ENCODE measurements at regions not wholly inside any gene's neighbourhood (a gene's known extent, or its start where the extent isn't known, plus 50 kb on each side); places are given as distances from the start of the nearest gene placed in this dataset.
A peak's percentile ranks its signal among the peaks of the same experiment; 100 is the strongest.

GRCh38 chr3:182179631-182180030 lies 467.9 kb downstream of the SOX2 start:
- Histone ChIP-seq H3K4me3 (ENCODE audit: low read length) (no peak overlapping the region), H3K27me3 (ENCODE audit: control insufficient read depth, insufficient read depth, low read length) (no peaks in the 10 kb centered on the region), H3K9me3 (ENCODE audit: control insufficient read depth, insufficient read depth, low read length) (no peaks in the 10 kb centered on the region), H3K27ac (ENCODE audit: low read length) (no peak overlapping the region), H3K36me3 (ENCODE audit: control insufficient read depth, insufficient read depth, low read length) (no peaks in the 10 kb centered on the region), H3K4me1 (ENCODE audit: control insufficient read depth, insufficient read depth, low read length) (peaks cover 1% of the 10 kb centered on the region; the same call in 1 of the 2 replicates)
- no CpG with 5 or more reads among the region's 1 CpG for WGBS (ENCODE audit: insufficient coverage, insufficient read length)
- no peak for DNase-seq (ENCODE audit: low read depth, low spot score)

- no peaks in the 10 kb centered on the region for H3K9me3 ChIP-seq (ENCODE audit: control insufficient read depth, insufficient read depth, low read length)
- no peak for DNase-seq (ENCODE audit: low read depth, low spot score)
- WGBS (ENCODE audit: insufficient coverage, insufficient read length) = no CpG with 5 or more reads among the region's 9 CpGs
- H3K4me3 ChIP-seq (ENCODE audit: low read length) = no peak overlapping the region
- H3K4me1 ChIP-seq (ENCODE audit: control insufficient read depth, insufficient read depth, low read length) = peaks cover 1% of the 10 kb centered on the region; the same call in 1 of the 2 replicates
- H3K36me3 ChIP-seq (ENCODE audit: control insufficient read depth, insufficient read depth, low read length) = no peaks in the 10 kb centered on the region
- no peak overlapping the region for H3K27ac ChIP-seq (ENCODE audit: low read length)
- no peaks in the 10 kb centered on the region for H3K27me3 ChIP-seq (ENCODE audit: control insufficient read depth, insufficient read depth, low read length)
Observed at GRCh38 chr3:182180654-182181385, 469.1 kb downstream of the SOX2 start.

GRCh38 chr3:182182531-182182968 lies 470.8 kb downstream of the SOX2 start:
- Histone ChIP-seq H3K27me3 (ENCODE audit: control insufficient read depth, insufficient read depth, low read length) (no peaks in the 10 kb centered on the region), H3K4me1 (ENCODE audit: control insufficient read depth, insufficient read depth, low read length) (peaks cover 1% of the 10 kb centered on the region; the same call in 1 of the 2 replicates), H3K9me3 (ENCODE audit: control insufficient read depth, insufficient read depth, low read length) (no peaks in the 10 kb centered on the region), H3K27ac (ENCODE audit: low read length) (no peak overlapping the region), H3K36me3 (ENCODE audit: control insufficient read depth, insufficient read depth, low read length) (no peaks in the 10 kb centered on the region), H3K4me3 (ENCODE audit: low read length) (no peak overlapping the region)
- no peak for DNase-seq (ENCODE audit: low read depth, low spot score)
- no CpG with 5 or more reads among the region's 5 CpGs for WGBS (ENCODE audit: insufficient coverage, insufficient read length)

- H3K4me1 ChIP-seq (ENCODE audit: control insufficient read depth, insufficient read depth, low read length) = peaks cover 1% of the 10 kb centered on the region; the same call in 1 of the 2 replicates
- H3K36me3 ChIP-seq (ENCODE audit: control insufficient read depth, insufficient read depth, low read length) = no peaks in the 10 kb centered on the region
- no peaks in the 10 kb centered on the region for H3K9me3 ChIP-seq (ENCODE audit: control insufficient read depth, insufficient read depth, low read length)
- no peak overlapping the region for H3K27ac ChIP-seq (ENCODE audit: low read length)
- no CpG with 5 or more reads among the region's 6 CpGs for WGBS (ENCODE audit: insufficient coverage, insufficient read length)
- no peaks in the 10 kb centered on the region for H3K27me3 ChIP-seq (ENCODE audit: control insufficient read depth, insufficient read depth, low read length)
- H3K4me3 ChIP-seq (ENCODE audit: low read length) = no peak overlapping the region
- DNase-seq (ENCODE audit: low read depth, low spot score) = no peak
Observed at GRCh38 chr3:182183716-182184430, 472.1 kb downstream of the SOX2 start.

- H3K4me3 ChIP-seq (ENCODE audit: low read length) = no peak overlapping the region
- peaks cover 1% of the 10 kb centered on the region; the same call in 1 of the 2 replicates for H3K4me1 ChIP-seq (ENCODE audit: control insufficient read depth, insufficient read depth, low read length)
- WGBS (ENCODE audit: insufficient coverage, insufficient read length) = no CpG with 5 or more reads among the region's 1 CpG
- H3K9me3 ChIP-seq (ENCODE audit: control insufficient read depth, insufficient read depth, low read length) = no peaks in the 10 kb centered on the region
- H3K36me3 ChIP-seq (ENCODE audit: control insufficient read depth, insufficient read depth, low read length) = no peaks in the 10 kb centered on the region
- no peak for DNase-seq (ENCODE audit: low read depth, low spot score)
- H3K27ac ChIP-seq (ENCODE audit: low read length) = no peak overlapping the region
- no peaks in the 10 kb centered on the region for H3K27me3 ChIP-seq (ENCODE audit: control insufficient read depth, insufficient read depth, low read length)
Observed at GRCh38 chr3:182185313-182185712, 473.6 kb downstream of the SOX2 start.

GRCh38 chr3:182190056-182190455 lies 478.3 kb downstream of the SOX2 start:
- peaks cover 1% of the 10 kb centered on the region; the same call in 1 of the 2 replicates for H3K4me1 ChIP-seq (ENCODE audit: control insufficient read depth, insufficient read depth, low read length)
- H3K36me3 ChIP-seq (ENCODE audit: control insufficient read depth, insufficient read depth, low read length) = no peaks in the 10 kb centered on the region
- DNase-seq (ENCODE audit: low read depth, low spot score) = no peak
- H3K27me3 ChIP-seq (ENCODE audit: control insufficient read depth, insufficient read depth, low read length) = no peaks in the 10 kb centered on the region
- WGBS (ENCODE audit: insufficient coverage, insufficient read length) = no CpG with 5 or more reads among the region's 2 CpGs
- no peak overlapping the region for H3K27ac ChIP-seq (ENCODE audit: low read length)
- H3K9me3 ChIP-seq (ENCODE audit: control insufficient read depth, insufficient read depth, low read length) = no peaks in the 10 kb centered on the region
- no peak overlapping the region for H3K4me3 ChIP-seq (ENCODE audit: low read length)

- no peak for DNase-seq (ENCODE audit: low read depth, low spot score)
- no peak overlapping the region for H3K4me3 ChIP-seq (ENCODE audit: low read length)
- no CpG with 5 or more reads among the region's 1 CpG for WGBS (ENCODE audit: insufficient coverage, insufficient read length)
- no peaks in the 10 kb centered on the region for H3K36me3 ChIP-seq (ENCODE audit: control insufficient read depth, insufficient read depth, low read length)
- no peaks in the 10 kb centered on the region for H3K9me3 ChIP-seq (ENCODE audit: control insufficient read depth, insufficient read depth, low read length)
- H3K27ac ChIP-seq (ENCODE audit: low read length) = no peak overlapping the region
- H3K4me1 ChIP-seq (ENCODE audit: control insufficient read depth, insufficient read depth, low read length) = 0 out of 2 replicates have a peak, but pooled peaks cover 1% of the 10 kb centered on the region
- no peaks in the 10 kb centered on the region for H3K27me3 ChIP-seq (ENCODE audit: control insufficient read depth, insufficient read depth, low read length)
Observed at GRCh38 chr3:182198345-182198744, 486.6 kb downstream of the SOX2 start.

GRCh38 chr3:182201456-182202168 lies 489.9 kb downstream of the SOX2 start:
- no peaks in the 10 kb centered on the region for H3K27me3 ChIP-seq (ENCODE audit: control insufficient read depth, insufficient read depth, low read length)
- H3K4me1 ChIP-seq (ENCODE audit: control insufficient read depth, insufficient read depth, low read length) = no peaks in the 10 kb centered on the region
- H3K36me3 ChIP-seq (ENCODE audit: control insufficient read depth, insufficient read depth, low read length) = no peaks in the 10 kb centered on the region
- no peak overlapping the region for H3K27ac ChIP-seq (ENCODE audit: low read length)
- WGBS (ENCODE audit: insufficient coverage, insufficient read length) = no CpG with 5 or more reads among the region's 11 CpGs
- no peak for DNase-seq (ENCODE audit: low read depth, low spot score)
- no peak overlapping the region for H3K4me3 ChIP-seq (ENCODE audit: low read length)
- no peaks in the 10 kb centered on the region for H3K9me3 ChIP-seq (ENCODE audit: control insufficient read depth, insufficient read depth, low read length)

GRCh38 chr3:182212479-182213076 lies 500.9 kb downstream of the SOX2 start:
- Histone ChIP-seq H3K9me3 (ENCODE audit: control insufficient read depth, insufficient read depth, low read length) (no peaks in the 10 kb centered on the region), H3K27me3 (ENCODE audit: control insufficient read depth, insufficient read depth, low read length) (no peaks in the 10 kb centered on the region), H3K36me3 (ENCODE audit: control insufficient read depth, insufficient read depth, low read length) (no peaks in the 10 kb centered on the region), H3K27ac (ENCODE audit: low read length) (no peak overlapping the region), H3K4me1 (ENCODE audit: control insufficient read depth, insufficient read depth, low read length) (0 out of 2 replicates have a peak, but pooled peaks cover 2% of the 10 kb centered on the region), H3K4me3 (ENCODE audit: low read length) (no peak overlapping the region)
- peak; percentile 27 for DNase-seq (ENCODE audit: low read depth, low spot score)
- WGBS (ENCODE audit: insufficient coverage, insufficient read length) = no CpG with 5 or more reads among the region's 4 CpGs

- Histone ChIP-seq H3K9me3 (ENCODE audit: control insufficient read depth, insufficient read depth, low read length) (no peaks in the 10 kb centered on the region), H3K36me3 (ENCODE audit: control insufficient read depth, insufficient read depth, low read length) (no peaks in the 10 kb centered on the region), H3K4me3 (ENCODE audit: low read length) (no peak overlapping the region), H3K4me1 (ENCODE audit: control insufficient read depth, insufficient read depth, low read length) (0 out of 2 replicates have a peak, but pooled peaks cover 2% of the 10 kb centered on the region), H3K27me3 (ENCODE audit: control insufficient read depth, insufficient read depth, low read length) (no peaks in the 10 kb centered on the region), H3K27ac (ENCODE audit: low read length) (no peak overlapping the region)
- WGBS (ENCODE audit: insufficient coverage, insufficient read length) = no CpG with 5 or more reads among the region's 4 CpGs
- DNase-seq (ENCODE audit: low read depth, low spot score) = no peak
Observed at GRCh38 chr3:182214416-182214815, 502.7 kb downstream of the SOX2 start.

Measured in iPS DF 6.9 (cell line).